Panc1 (cell line): ENCODE measurements at regions not wholly inside any gene's neighbourhood (a gene's known extent, or its start where the extent isn't known, plus 50 kb on each side); places are given as distances from the start of the nearest gene placed in this dataset.
"Not testable (repeated sequence)": the region's sequence is repeated elsewhere in the genome, so short reads cannot be mapped to it uniquely, and the experiment has no call there.

Experiments used
- ATAC-seq: fragments of 200-7000 bp; cut with Tn5 transposase; 2 replicates; pipeline ENCODE4 v1.9.1; 2020; ENCODE audit warnings: mild to moderate bottlenecking, moderate library complexity
- BruUV-seq: library from RNA; stranded (reverse); fragments of 400-500 nt; replicated peaks from 2 replicates; lab custom pipeline; 2021; lab: Mats Ljungman, UMichigan
- CTCF ChIA-PET: fragments of 300-600 bp; sonication (Branson Sonifier 250); formaldehyde crosslinking; loops from one replicate; lab custom pipeline; 2022; ENCODE audit warnings: antibody characterized with exemption; lab: Charles Lee
- POLR2A ChIA-PET: fragments of 300-600 bp; sonication (Branson Sonifier 250); formaldehyde crosslinking; loops from one replicate; lab custom pipeline; 2022; ENCODE audit warnings: antibody characterized with exemption; lab: Charles Lee
- DNase-seq: peaks from one replicate; pipeline ENCODE4 v3.0.0-alpha.2; 2010; ENCODE audit warnings: low read depth, low spot score
- H3K27ac ChIP-seq: 2 replicates; pipeline ENCODE4 v1.5.1; 2011; ENCODE audit warnings: mild to moderate bottlenecking, low read length, inconsistent platforms
- H3K27me3 ChIP-seq: fragments of 200-500 bp; sonication (Bioruptor generic); 2 replicates; pipeline ENCODE4 v1.6.0; 2014; ENCODE audit warnings: low read length, inconsistent platforms; ENCODE audit not compliant: control insufficient read depth, insufficient read depth
- H3K36me3 ChIP-seq: fragments of 200-500 bp; sonication (Bioruptor generic); 2 replicates; pipeline ENCODE4 v1.5.1; 2014; ENCODE audit warnings: inconsistent platforms, mild to moderate bottlenecking, low read length, moderate library complexity; ENCODE audit not compliant: control insufficient read depth, insufficient read depth
- H3K4me1 ChIP-seq: 2 replicates; pipeline ENCODE4 v1.5.1; 2011; ENCODE audit warnings: inconsistent platforms, mild to moderate bottlenecking, low read length, moderate library complexity; ENCODE audit not compliant: control insufficient read depth, insufficient read depth
- H3K4me3 ChIP-seq, 2 experiments: 2 replicates each; pipeline ENCODE4 v1.5.1; 2011 to 2012; ENCODE audit warnings: low read depth in 2 of 2, low read length in 2 of 2, mild to moderate bottlenecking in 2 of 2, inconsistent platforms in 1 of 2, moderate library complexity in 1 of 2
- H3K9me3 ChIP-seq: fragments of 200-500 bp; sonication (Bioruptor generic); 2 replicates; pipeline ENCODE4 v1.5.1; 2014; ENCODE audit warnings: low read depth, mild to moderate bottlenecking, inconsistent platforms, low read length, moderate library complexity; ENCODE audit not compliant: control insufficient read depth, insufficient read depth
- POLR2AphosphoS5 ChIP-seq: IDR thresholded peaks from 2 replicates; pipeline ENCODE4 v1.6.1; 2012; ENCODE audit warnings: mild to moderate bottlenecking, low read depth, low read length, moderate library complexity
- SIN3A ChIP-seq: IDR thresholded peaks from 2 replicates; pipeline ENCODE4 v1.6.1; 2012; ENCODE audit warnings: low read depth, mild to moderate bottlenecking, low read length, moderate library complexity, borderline replicate concordance; ENCODE audit not compliant: insufficient read depth
- TCF7L2 ChIP-seq: IDR thresholded peaks from 2 replicates; pipeline ENCODE4 v1.6.1; 2011; ENCODE audit warnings: mild to moderate bottlenecking, low read depth, low read length, inconsistent platforms
- in situ Hi-C: cut with HindIII; loops from 2 replicates; pipeline ENCODE4 v1.10.0; 2016; ENCODE audit warnings: low sequenced_read_pairs, low pct_unique_long_range_greater_than_20kb
- intact Hi-C: fragments of 100-400 bp; cut with micrococcal nuclease; formaldehyde crosslinking; loops from one replicate; pipeline ENCODE4 v1.10.0; 2022; ENCODE audit not compliant: unreplicated experiment
- TF ChIP-seq, protein P1 (sequence below): fragments of 450-650 bp; IDR thresholded peaks from 2 replicates; pipeline ENCODE4 v1.5.1; 2017; ENCODE audit warnings: mild to moderate bottlenecking
- TF ChIP-seq, protein P2 (sequence below), 2 experiments: IDR thresholded peaks; 2 replicates each; pipeline ENCODE4 v1.6.1; 2011 to 2012; ENCODE audit warnings: low read depth in 2 of 2, control low read depth in 1 of 2, low read length in 1 of 2, mild to moderate bottlenecking in 1 of 2, moderate library complexity in 1 of 2; ENCODE audit not compliant: insufficient read depth in 1 of 2

DNA sequence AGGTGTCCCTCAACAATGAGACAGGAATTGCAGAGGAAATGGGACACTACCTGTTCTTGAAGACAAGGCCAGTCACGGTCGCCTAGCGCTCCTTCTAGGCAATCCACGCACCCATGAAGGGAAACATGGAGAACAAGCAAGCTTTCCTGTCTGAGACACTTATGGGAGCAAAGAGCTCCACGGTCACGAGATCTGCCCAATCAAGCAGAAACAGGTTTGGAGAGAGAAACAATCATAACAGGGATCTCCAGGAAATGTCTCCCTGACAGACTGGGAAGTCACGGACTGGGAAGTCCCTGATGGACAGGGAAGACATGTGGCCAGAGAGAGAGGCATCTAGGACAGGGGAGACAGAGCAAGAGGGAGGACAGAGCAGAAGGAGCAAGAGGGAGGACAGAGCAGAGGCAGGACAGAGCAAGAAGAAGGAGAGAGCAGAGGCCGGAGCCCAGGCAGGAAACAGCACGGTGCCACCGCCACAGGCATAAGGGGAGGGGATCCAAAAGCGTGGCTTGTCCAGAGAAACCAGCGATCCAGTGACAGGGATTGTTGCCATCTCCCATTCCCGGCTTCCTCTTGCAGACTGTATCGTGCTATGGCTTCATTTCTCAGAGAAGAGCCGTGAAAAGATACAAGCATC, 167.8 kb upstream of the ZNF337 start:
- ChIA-PET CTCF (no interaction called here), POLR2A (no interaction called here)
- H3K4me3 ChIP-seq, result no peak overlapping the region

DNA sequence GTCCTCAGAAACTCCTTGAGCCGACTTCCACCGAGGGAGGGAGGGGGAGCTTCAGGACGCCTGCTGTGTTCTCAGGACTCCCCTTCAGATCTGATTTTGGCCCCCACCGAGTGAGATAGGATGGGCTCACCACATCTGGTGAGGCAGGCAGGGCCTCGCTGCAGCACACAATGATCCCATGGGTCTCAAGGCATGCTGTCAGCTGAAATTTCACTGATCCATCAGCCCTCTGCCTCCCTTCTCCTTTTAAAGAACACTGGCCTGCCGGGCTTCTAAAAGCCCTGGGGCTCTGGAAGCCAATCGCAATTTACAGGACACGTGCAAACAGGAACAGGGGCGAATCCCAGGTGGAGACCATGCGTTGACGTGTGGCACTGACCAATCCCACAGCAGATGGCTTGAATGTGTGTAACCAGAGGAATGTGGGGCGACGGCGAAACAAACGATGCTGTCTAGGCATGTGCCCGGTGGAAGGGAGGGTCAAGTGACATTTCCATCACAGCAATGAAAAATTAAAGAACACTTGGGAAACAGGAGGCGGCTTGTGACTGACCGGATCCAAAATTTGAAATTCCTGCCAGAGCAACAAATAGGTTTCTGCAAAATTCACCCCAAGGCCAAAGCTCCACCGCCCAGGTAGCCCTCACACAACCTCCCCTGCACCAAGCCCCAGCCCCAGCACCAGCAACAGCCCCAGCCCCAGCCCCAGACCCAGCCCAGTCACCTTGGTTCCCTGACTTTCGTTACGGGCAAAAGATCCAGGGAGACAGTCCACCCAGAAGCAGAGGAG, 167.1 kb upstream of the ZNF337 start:
- Histone ChIP-seq H3K27me3 (no peaks in the 10 kb centered on the region), H3K4me3 (peak overlapping the region; percentile 47 to 61), H3K9me3 (no peaks in the 10 kb centered on the region), H3K36me3 (no peaks in the 10 kb centered on the region), H3K4me1 (peaks cover 3% of the 10 kb centered on the region; the same call in 1 of the 2 replicates), H3K27ac (no peak overlapping the region; the same call in 1 of the 2 replicates)
- no peak for ATAC-seq
- TF ChIP-seq, protein P1, sequence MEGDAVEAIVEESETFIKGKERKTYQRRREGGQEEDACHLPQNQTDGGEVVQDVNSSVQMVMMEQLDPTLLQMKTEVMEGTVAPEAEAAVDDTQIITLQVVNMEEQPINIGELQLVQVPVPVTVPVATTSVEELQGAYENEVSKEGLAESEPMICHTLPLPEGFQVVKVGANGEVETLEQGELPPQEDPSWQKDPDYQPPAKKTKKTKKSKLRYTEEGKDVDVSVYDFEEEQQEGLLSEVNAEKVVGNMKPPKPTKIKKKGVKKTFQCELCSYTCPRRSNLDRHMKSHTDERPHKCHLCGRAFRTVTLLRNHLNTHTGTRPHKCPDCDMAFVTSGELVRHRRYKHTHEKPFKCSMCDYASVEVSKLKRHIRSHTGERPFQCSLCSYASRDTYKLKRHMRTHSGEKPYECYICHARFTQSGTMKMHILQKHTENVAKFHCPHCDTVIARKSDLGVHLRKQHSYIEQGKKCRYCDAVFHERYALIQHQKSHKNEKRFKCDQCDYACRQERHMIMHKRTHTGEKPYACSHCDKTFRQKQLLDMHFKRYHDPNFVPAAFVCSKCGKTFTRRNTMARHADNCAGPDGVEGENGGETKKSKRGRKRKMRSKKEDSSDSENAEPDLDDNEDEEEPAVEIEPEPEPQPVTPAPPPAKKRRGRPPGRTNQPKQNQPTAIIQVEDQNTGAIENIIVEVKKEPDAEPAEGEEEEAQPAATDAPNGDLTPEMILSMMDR, result no peak
- TF ChIP-seq TCF7L2 (no peak), POLR2AphosphoS5 (no peak), SIN3A (no peak)
- TF ChIP-seq, protein P2, sequence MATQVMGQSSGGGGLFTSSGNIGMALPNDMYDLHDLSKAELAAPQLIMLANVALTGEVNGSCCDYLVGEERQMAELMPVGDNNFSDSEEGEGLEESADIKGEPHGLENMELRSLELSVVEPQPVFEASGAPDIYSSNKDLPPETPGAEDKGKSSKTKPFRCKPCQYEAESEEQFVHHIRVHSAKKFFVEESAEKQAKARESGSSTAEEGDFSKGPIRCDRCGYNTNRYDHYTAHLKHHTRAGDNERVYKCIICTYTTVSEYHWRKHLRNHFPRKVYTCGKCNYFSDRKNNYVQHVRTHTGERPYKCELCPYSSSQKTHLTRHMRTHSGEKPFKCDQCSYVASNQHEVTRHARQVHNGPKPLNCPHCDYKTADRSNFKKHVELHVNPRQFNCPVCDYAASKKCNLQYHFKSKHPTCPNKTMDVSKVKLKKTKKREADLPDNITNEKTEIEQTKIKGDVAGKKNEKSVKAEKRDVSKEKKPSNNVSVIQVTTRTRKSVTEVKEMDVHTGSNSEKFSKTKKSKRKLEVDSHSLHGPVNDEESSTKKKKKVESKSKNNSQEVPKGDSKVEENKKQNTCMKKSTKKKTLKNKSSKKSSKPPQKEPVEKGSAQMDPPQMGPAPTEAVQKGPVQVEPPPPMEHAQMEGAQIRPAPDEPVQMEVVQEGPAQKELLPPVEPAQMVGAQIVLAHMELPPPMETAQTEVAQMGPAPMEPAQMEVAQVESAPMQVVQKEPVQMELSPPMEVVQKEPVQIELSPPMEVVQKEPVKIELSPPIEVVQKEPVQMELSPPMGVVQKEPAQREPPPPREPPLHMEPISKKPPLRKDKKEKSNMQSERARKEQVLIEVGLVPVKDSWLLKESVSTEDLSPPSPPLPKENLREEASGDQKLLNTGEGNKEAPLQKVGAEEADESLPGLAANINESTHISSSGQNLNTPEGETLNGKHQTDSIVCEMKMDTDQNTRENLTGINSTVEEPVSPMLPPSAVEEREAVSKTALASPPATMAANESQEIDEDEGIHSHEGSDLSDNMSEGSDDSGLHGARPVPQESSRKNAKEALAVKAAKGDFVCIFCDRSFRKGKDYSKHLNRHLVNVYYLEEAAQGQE (IDR thresholded peaks at IDR 0.05; ENCODE audit: insufficient read depth in 1 of 2, low read depth in 2 of 2, low read length in 1 of 2), result no peak
- intact Hi-C loops (no loop called here), in situ Hi-C loops (no loop called here)
- DNase-seq, result no peak
- ChIA-PET POLR2A (no interaction called here), CTCF (no interaction called here)
- BruUV-seq, result no TSS peak

More for the DNA sequence above, 167.8 kb upstream of the ZNF337 start:
- Histone ChIP-seq H3K9me3 (no peaks in the 10 kb centered on the region), H3K4me1 (peaks cover 3% of the 10 kb centered on the region; the same call in 1 of the 2 replicates), H3K27me3 (no peaks in the 10 kb centered on the region), H3K27ac (no peak overlapping the region), H3K36me3 (no peaks in the 10 kb centered on the region)
- no peak for TF ChIP-seq POLR2AphosphoS5
- TF ChIP-seq SIN3A, result no peak
- TF ChIP-seq, protein P1, result no peak
- DNase-seq, result no peak
- in situ Hi-C loops (no loop called here), intact Hi-C loops (no loop called here)
- no TSS peak for BruUV-seq
- ATAC-seq, result no peak

DNA sequence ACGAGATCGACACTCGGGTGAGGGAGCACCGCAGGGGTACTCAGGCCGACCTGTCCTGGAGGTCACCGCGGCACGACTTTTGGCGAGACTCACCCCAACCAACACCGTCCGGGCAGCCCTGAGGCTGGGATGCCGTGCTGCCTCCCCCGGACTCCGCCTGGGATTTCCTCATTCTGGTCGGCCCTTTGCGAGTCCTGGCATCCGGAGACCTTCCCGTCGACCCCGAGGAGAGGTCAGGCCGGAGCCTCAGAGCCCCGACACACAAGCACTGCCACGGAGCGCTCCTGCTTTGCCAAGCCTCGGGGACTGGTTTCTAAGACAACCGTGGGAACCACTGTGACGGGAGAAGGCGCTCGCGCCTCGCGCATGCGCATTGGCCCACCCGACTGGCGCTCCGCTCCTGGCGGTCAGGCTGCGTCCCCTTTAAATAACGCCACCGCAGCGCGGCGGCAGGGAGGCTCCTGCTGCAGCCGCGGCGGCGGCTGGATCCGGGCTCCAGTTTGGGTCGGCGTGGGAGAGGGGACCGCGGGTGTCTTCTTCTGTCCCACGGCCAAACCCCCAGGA, 166.4 kb upstream of the ZNF337 start:
- POLR2A ChIA-PET, BruUV-seq, intact Hi-C loops, H3K27ac ChIP-seq, H3K4me1 ChIP-seq, in situ Hi-C loops, H3K9me3 ChIP-seq, DNase-seq, H3K27me3 ChIP-seq, CTCF ChIA-PET, H3K36me3 ChIP-seq: not testable (repeated sequence)
- peak; percentile 27; the same call in 1 of the 2 replicates for ATAC-seq
- H3K4me3 ChIP-seq, result peak overlapping the region; percentile 47 to 61
